ENCODE measurements at regions not wholly inside any gene's neighbourhood (a gene's known extent, or its start where the extent isn't known, plus 50 kb on each side); places are given as distances from the start of the nearest gene placed in this dataset.
A peak's percentile ranks its signal among the peaks of the same experiment; 100 is the strongest.

GRCh38 chr13:111612886-111613285 lies 292.4 kb downstream of the TEX29 start:
- DNase-seq (no peak), ATAC-seq (ENCODE audit: low read depth in 2 of 2) (no peak)
- Mint-ChIP-seq H3K9me3 (peaks cover 0 to 4% (median 0%) of the 10 kb centered on the region in 7 donors), H3K27ac (no peak overlapping the region), H3K27me3 (no peaks in the 10 kb centered on the region), H3K4me1 (no peaks in the 10 kb centered on the region), H3K4me3 (no peak overlapping the region), H3K36me3 (no peaks in the 10 kb centered on the region)

- peaks cover 0 to 4% (median 0%) of the 10 kb centered on the region in 7 donors for H3K9me3 Mint-ChIP-seq
- peaks cover 0 to 6% (median 0%) of the 10 kb centered on the region in 3 donors for H3K27me3 Mint-ChIP-seq
- no peak overlapping the region for H3K27ac Mint-ChIP-seq
- no peaks in the 10 kb centered on the region for H3K36me3 Mint-ChIP-seq
- DNase-seq (no peak), ATAC-seq (ENCODE audit: low read depth in 2 of 2) (no peak)
- no peaks in the 10 kb centered on the region for H3K4me1 Mint-ChIP-seq
- H3K4me3 Mint-ChIP-seq, result no peak overlapping the region
These were observed 293.6 kb downstream of the TEX29 start for GRCh38 chr13:111614009-111614408.

DNA sequence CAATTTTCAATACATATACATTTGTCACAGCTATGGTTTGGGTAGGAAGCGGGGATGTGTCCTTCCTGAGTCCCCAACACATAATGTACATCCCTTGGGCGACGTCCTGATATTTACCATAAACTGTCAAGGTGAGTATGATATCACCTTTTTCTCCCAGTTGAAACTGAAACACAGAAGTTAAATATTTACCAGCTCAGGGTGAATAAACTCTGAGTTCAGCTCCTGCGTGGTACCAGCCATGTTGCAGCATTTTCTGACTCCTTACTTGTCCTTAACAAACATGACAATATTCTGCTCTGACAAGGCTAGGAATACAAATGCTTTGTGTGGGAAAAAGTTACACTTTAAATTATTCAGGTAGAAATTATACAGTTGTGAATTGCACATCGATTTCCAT lies 294.2 kb downstream of the TEX29 start:
- Mint-ChIP-seq H3K27ac (no peak overlapping the region), H3K4me3 (no peak overlapping the region), H3K9me3 (peaks cover 0 to 4% (median 0%) of the 10 kb centered on the region in 7 donors), H3K36me3 (no peaks in the 10 kb centered on the region), H3K27me3 (peaks cover 0 to 6% (median 0%) of the 10 kb centered on the region in 3 donors), H3K4me1 (no peaks in the 10 kb centered on the region)
- ATAC-seq (ENCODE audit: low read depth in 2 of 2), result no peak
- DNase-seq, result no peak

DNA sequence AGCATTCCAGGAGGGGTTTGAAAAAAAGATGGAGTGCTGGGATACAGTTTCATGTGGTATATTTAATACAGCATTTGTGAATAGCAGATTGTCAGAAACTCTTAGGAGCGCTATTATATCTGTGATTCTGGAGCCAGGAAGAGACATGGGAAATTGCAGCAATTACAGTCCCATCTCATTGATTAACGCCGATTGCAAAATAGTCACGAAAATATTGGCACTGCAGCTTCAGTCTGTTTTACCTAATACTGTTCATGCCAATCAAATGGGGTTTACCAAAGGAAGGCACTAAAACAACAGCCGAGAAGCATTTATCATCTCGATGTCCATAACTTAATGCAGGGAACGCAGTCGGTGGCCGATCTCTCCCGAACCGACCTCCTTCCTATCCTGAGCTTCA lies 295.8 kb downstream of the TEX29 start:
- Mint-ChIP-seq H3K36me3 (no peaks in the 10 kb centered on the region), H3K9me3 (no peaks in the 10 kb centered on the region), H3K4me1 (no peaks in the 10 kb centered on the region), H3K4me3 (no peak overlapping the region), H3K27me3 (peaks cover 0 to 6% (median 0%) of the 10 kb centered on the region in 3 donors), H3K27ac (no peak overlapping the region)
- DNase-seq, result no peak
- ATAC-seq (ENCODE audit: low read depth in 2 of 2), result no peak

DNA sequence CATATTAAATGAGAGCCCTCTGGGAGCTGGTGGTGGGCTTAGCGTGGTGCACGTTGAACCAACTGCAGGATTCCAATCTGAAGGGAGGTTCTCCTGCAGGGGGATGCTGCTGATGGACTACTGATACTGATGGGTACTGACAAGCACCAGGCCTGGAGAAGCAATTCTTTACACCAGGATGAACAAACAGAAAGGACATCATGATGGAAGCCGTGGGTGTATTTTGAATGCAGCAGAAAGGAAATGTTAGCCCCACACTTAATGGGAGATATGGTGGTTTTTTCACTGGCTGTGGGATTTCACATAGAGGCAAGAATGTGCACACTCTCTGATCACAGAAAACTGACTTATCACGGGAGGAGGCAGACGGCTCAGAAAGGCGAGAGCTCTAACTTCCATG lies 299.7 kb downstream of the TEX29 start:
- H3K36me3 Mint-ChIP-seq, result no peaks in the 10 kb centered on the region
- peaks cover 0 to 3% (median 0%) of the 10 kb centered on the region in 7 donors for H3K9me3 Mint-ChIP-seq
- H3K27ac Mint-ChIP-seq, result no peak overlapping the region
- H3K27me3 Mint-ChIP-seq, result peaks cover 0 to 6% (median 0%) of the 10 kb centered on the region in 3 donors
- ATAC-seq (ENCODE audit: low read depth in 2 of 2), result no peak
- H3K4me1 Mint-ChIP-seq, result no peaks in the 10 kb centered on the region
- H3K4me3 Mint-ChIP-seq, result no peak overlapping the region
- no peak for DNase-seq

- Mint-ChIP-seq H3K27me3 (peaks cover 0 to 6% (median 0%) of the 10 kb centered on the region in 3 donors), H3K27ac (no peak overlapping the region)
These were observed 300.1 kb downstream of the TEX29 start for GRCh38 chr13:111620586-111620985.

GRCh38 chr13:111621164-111621563 lies 300.7 kb downstream of the TEX29 start:
- DNase-seq (no peak), ATAC-seq (ENCODE audit: low read depth in 2 of 2) (no peak)
- no peak overlapping the region for H3K4me3 Mint-ChIP-seq
- H3K9me3 Mint-ChIP-seq, result peaks cover 0 to 3% (median 0%) of the 10 kb centered on the region in 7 donors
- H3K36me3 Mint-ChIP-seq, result no peaks in the 10 kb centered on the region
- H3K27me3 Mint-ChIP-seq, result peaks cover 0 to 6% (median 0%) of the 10 kb centered on the region in 3 donors
- H3K27ac Mint-ChIP-seq, result no peak overlapping the region
- H3K4me1 Mint-ChIP-seq, result no peaks in the 10 kb centered on the region

More at GRCh38 chr13:111620586-111620985, 300.1 kb downstream of the TEX29 start:
- Mint-ChIP-seq H3K9me3 (peaks cover 0 to 3% (median 0%) of the 10 kb centered on the region in 7 donors), H3K4me1 (no peaks in the 10 kb centered on the region), H3K36me3 (no peaks in the 10 kb centered on the region), H3K4me3 (no peak overlapping the region)
- ATAC-seq (ENCODE audit: low read depth in 2 of 2) (no peak), DNase-seq (no peak)

- Mint-ChIP-seq H3K9me3 (peaks cover 0 to 3% (median 0%) of the 10 kb centered on the region in 7 donors), H3K27me3 (peaks cover 0 to 6% (median 0%) of the 10 kb centered on the region in 3 donors), H3K27ac (no peak overlapping the region), H3K4me1 (no peaks in the 10 kb centered on the region), H3K4me3 (no peak overlapping the region), H3K36me3 (no peaks in the 10 kb centered on the region)
- no peak for DNase-seq
- no peak for ATAC-seq (ENCODE audit: low read depth in 2 of 2)
These were observed 301.6 kb downstream of the TEX29 start for GRCh38 chr13:111622051-111622531.

GRCh38 chr13:111623208-111623607 lies 302.8 kb downstream of the TEX29 start:
- no peak for ATAC-seq (ENCODE audit: low read depth in 2 of 2)
- peaks cover 0 to 3% (median 0%) of the 10 kb centered on the region in 3 donors for H3K27me3 Mint-ChIP-seq
- no peaks in the 10 kb centered on the region for H3K36me3 Mint-ChIP-seq
- no peak overlapping the region for H3K4me3 Mint-ChIP-seq
- H3K4me1 Mint-ChIP-seq, result no peaks in the 10 kb centered on the region
- peaks cover 0 to 3% (median 0%) of the 10 kb centered on the region in 7 donors for H3K9me3 Mint-ChIP-seq
- peak overlapping the region in 1 of 6 donors; percentile 33 for H3K27ac Mint-ChIP-seq
- DNase-seq, result no peak

DNA sequence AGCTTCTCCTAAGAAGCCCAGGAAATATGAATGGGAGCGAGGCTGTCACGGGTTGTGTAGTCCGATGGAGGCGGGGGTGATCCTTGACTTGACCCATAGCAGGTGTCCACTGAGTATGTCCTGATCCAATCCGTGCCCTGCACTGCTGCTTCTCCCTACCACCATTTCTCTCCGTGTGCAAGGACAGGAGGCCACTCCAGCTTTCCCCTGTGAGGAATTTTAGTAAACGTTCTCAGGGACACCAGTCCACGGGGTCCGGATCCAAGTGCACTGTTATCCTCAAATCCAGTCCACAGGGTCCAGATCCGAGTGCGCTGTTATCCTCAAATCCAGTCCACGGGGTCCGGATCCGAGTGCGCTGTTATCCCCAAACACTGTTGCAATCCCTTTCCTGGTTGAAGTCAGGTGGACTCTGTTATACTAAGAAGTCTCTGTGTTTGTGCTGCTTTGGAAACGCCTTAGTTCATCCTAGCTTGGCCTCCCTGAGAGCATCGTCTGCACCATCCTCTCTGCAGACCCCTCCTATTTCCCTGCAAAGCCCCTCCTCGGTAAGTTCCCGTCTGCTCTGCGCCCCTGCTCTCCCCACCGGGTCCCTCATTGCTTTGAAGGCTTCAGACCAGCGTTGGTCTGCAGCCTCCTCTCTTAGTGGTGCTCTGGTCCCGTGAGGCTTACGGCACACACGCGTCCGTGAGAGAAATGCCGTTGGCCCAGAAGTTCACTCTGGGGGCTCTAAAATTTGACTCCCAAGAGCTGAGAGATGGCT lies 303.5 kb downstream of the TEX29 start:
- no peak overlapping the region for H3K4me3 Mint-ChIP-seq
- no peaks in the 10 kb centered on the region for H3K4me1 Mint-ChIP-seq
- peaks cover 0 to 8% (median 0%) of the 10 kb centered on the region in 7 donors for H3K9me3 Mint-ChIP-seq
- H3K27ac Mint-ChIP-seq, result no peak overlapping the region
- DNase-seq (no peak), ATAC-seq (ENCODE audit: low read depth in 2 of 2) (no peak)
- no peaks in the 10 kb centered on the region for H3K36me3 Mint-ChIP-seq
- no peaks in the 10 kb centered on the region for H3K27me3 Mint-ChIP-seq

- no peak for DNase-seq
- H3K27me3 Mint-ChIP-seq, result no peaks in the 10 kb centered on the region
- H3K4me3 Mint-ChIP-seq, result no peak overlapping the region
- H3K9me3 Mint-ChIP-seq, result peaks cover 0 to 8% (median 0%) of the 10 kb centered on the region in 7 donors
- H3K27ac Mint-ChIP-seq, result no peak overlapping the region
- H3K36me3 Mint-ChIP-seq, result no peaks in the 10 kb centered on the region
- no peaks in the 10 kb centered on the region for H3K4me1 Mint-ChIP-seq
- no peak for ATAC-seq (ENCODE audit: low read depth in 2 of 2)
These were observed 305.3 kb downstream of the TEX29 start for GRCh38 chr13:111625526-111626315.

- Mint-ChIP-seq H3K36me3 (no peaks in the 10 kb centered on the region), H3K4me3 (no peak overlapping the region), H3K4me1 (no peaks in the 10 kb centered on the region), H3K27me3 (no peaks in the 10 kb centered on the region), H3K9me3 (peaks cover 0 to 8% (median 1%) of the 10 kb centered on the region in 7 donors), H3K27ac (no peak overlapping the region)
- DNase-seq, result no peak
- no peak for ATAC-seq (ENCODE audit: low read depth in 2 of 2)
These were observed 306.2 kb downstream of the TEX29 start for GRCh38 chr13:111626371-111627305.

DNA sequence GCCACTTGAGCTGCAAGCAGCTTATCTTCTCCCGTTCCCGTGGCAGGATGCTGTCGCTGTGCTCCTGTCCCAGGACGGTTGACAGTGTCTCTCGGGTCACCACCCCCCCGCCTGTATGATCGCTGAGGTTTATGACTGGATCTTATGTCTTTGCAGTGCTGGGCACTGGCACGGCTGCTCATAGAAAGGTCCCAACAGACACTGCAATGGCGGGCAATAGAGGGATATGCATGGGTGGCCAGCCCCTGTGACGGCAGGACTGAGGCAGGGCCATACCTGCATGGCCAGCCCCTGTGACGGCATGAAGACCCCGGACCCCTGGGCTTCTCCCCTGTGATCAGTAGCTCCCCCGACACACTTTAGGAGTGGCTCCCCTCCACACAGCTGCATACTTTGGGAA lies 307.2 kb downstream of the TEX29 start:
- no peaks in the 10 kb centered on the region for H3K27me3 Mint-ChIP-seq
- peaks cover 0 to 8% (median 1%) of the 10 kb centered on the region in 7 donors for H3K9me3 Mint-ChIP-seq
- ATAC-seq (ENCODE audit: low read depth in 2 of 2), result no peak
- DNase-seq, result no peak
- no peaks in the 10 kb centered on the region for H3K36me3 Mint-ChIP-seq
- no peak overlapping the region for H3K4me3 Mint-ChIP-seq
- no peak overlapping the region for H3K27ac Mint-ChIP-seq
- H3K4me1 Mint-ChIP-seq, result no peaks in the 10 kb centered on the region
